IPS DF 4.7 (cell line): ENCODE measurements at regions not wholly inside any gene's neighbourhood (a gene's known extent, or its start where the extent isn't known, plus 50 kb on each side); places are given as distances from the start of the nearest gene placed in this dataset.

Source experiments
- DNase-seq: peaks from one replicate; pipeline ENCODE4 v3.0.0-alpha.2; 2013; ENCODE audit warnings: low spot score; ENCODE audit errors: extremely low read depth

DNA sequence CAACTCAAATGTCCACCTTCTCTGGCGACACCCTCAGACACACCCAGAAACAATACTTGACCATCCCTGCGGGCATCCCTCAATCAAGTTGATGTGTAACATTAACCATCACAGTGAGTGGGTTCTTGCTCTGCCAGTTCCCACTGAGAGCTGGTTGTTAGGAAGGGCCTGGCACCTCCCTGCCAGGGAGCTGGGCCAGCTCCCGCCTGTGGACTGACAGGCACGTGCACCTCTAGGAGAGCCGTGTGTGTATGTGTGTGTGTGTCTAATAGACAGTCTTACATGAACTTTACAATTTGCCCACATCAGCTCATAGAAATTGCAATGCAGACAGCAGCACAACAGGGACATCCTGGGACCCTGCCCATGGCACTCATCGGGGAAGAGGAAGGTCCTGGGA, 298.7 kb downstream of the SHANK2 start:
- no peak for DNase-seq

GRCh38 chr11:70954471-70954870, 297.9 kb downstream of the SHANK2 start:
- DNase-seq: no peak
